ENCODE measurements at regions not wholly inside any gene's neighbourhood (a gene's known extent, or its start where the extent isn't known, plus 50 kb on each side); places are given as distances from the start of the nearest gene placed in this dataset.

DNA sequence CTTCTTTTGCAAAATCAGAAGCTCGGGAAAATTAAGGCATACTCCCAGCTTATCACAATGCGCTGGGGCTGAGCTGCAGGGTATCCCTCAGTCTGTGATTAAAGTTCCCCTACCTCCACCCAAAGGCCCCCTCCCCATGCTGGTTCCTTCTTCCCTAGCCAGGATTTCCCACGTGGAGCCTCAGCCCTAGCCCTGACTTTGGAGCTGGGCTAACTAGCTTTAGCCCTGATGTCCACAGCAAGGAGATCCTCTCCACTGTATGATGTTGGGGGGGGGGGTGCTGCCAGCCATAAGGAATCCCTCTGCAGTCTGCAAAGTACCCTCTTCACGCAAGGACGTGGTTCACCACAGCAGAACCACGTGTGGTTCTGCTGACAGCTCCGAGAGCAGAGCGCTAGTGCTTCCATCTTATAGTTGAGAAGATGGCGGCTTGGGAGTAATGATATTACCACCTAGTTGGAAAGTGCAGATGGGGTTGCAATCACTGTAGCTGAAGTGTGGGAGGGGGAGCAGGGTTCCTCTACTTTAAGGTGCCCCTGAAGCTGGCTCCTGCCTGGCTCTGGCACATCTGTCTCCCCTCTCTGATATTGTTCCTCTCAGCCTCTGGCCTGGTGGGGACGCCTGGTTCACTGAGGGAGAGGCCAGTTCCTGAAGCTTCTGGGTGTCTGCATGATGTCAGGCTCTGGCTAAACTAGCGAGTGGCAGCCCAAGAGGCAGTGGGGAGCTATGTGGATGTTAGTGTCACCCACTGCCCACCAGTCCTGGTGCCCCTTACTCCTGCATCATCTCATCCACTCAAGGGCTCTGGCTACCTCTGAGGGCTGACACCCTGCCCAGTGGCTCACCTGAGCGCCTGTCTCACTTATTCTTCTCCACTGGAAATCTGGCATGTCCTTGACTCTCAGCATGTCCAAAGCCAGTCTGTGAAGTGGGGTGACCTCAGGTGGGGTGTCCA is 270.7 kb downstream of the RPS24 start:
- Mint-ChIP-seq H3K4me1 (ENCODE audit: low read depth) (peaks cover 14% of the 10 kb centered on the region), H3K27ac (no peak overlapping the region), H3K36me3 (ENCODE audit: low read depth) (no peaks in the 10 kb centered on the region), H3K27me3 (ENCODE audit: low read depth) (no peaks in the 10 kb centered on the region), H3K9me3 (no peaks in the 10 kb centered on the region), H3K4me3 (no peak overlapping the region)
- no peak for DNase-seq
- intact Hi-C loops (cut with micrococcal nuclease) = no loop called here
- CTCF ChIA-PET = interaction anchor here (0.6 to 4.1 kb wide), 5 partner anchors 13 to 257 kb away, joined by 3 to 18 read pairs (median 5); no protein-coding TSS in a partner anchor

DNA sequence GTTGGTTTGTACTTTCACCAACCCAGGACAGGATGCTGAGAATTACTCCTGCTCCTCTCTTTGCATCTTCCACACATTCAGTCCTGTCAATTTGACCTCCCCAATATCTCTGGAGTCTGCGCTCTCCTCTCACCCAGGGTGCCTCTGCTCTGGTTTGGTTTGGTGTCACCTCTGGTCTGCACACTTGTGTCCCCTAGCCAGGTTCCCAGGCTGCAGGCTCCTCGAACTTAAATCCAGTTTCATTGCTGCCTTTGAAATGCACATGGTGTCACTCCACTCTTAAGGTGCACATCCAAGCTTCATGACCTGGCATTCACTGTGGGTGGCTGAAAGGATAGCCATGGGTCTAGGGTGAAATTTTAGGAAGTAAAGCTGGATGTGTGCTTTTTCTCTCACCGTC is 271.6 kb downstream of the RPS24 start:
- no peaks in the 10 kb centered on the region for H3K36me3 Mint-ChIP-seq (ENCODE audit: low read depth)
- peaks cover 10% of the 10 kb centered on the region for H3K4me1 Mint-ChIP-seq (ENCODE audit: low read depth)
- CTCF ChIA-PET = interaction anchor here (4.1 kb wide), 1 partner anchor 258 kb away, joined by 18 read pairs; no protein-coding TSS in a partner anchor
- no peak overlapping the region for H3K4me3 Mint-ChIP-seq
- H3K27me3 Mint-ChIP-seq (ENCODE audit: low read depth) = no peaks in the 10 kb centered on the region
- no peak overlapping the region for H3K27ac Mint-ChIP-seq
- DNase-seq = no peak
- intact Hi-C loops (cut with micrococcal nuclease) = no loop called here
- no peaks in the 10 kb centered on the region for H3K9me3 Mint-ChIP-seq

DNA sequence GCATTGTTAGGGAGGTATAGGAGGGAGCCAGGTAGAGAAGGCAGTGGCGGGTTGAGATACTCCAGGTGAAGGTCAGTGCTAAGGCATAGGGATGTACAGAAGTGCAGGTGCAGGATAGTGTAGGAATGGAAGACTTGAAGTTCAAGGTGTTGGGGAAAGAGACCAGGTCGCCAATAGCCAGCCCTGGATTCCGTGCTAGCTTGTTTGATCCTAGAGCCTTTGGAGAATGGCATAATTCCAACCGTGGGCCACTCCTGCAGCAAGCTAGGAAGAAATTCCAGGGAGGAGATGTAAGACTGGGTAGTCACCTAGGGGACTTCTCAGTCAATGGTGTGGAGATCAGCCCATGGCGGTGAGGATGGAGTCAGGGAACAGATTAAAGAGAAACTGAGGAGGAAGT is 272.7 kb downstream of the RPS24 start:
- Mint-ChIP-seq H3K27me3 (ENCODE audit: low read depth) (no peaks in the 10 kb centered on the region), H3K9me3 (no peaks in the 10 kb centered on the region), H3K27ac (no peak overlapping the region), H3K36me3 (ENCODE audit: low read depth) (no peaks in the 10 kb centered on the region), H3K4me3 (no peak overlapping the region), H3K4me1 (ENCODE audit: low read depth) (peaks cover 10% of the 10 kb centered on the region)
- no peak for DNase-seq
- CTCF ChIA-PET = no interaction called here
- intact Hi-C loops (cut with micrococcal nuclease) = no loop called here

DNA sequence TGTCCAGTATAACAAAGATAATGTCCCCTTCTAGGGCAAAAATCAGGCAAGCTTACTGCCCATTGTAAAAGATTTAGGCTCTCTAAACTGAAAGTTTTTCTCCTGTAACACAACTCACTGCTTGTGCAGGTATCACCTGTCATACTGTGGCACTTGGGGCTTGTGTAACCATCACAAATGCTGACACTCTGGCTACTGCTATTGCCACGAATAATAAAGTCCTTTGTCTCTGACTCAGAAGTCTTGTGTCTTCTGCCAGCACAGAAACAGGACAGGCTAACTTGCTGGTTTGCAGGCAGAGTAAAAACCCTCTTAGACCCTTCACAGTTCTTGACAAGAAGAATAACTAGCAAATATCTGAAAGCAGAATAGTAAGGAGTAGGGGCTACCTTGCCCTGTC is 273.9 kb downstream of the RPS24 start:
- Mint-ChIP-seq H3K27me3 (ENCODE audit: low read depth) (no peaks in the 10 kb centered on the region), H3K9me3 (no peaks in the 10 kb centered on the region), H3K4me3 (no peak overlapping the region), H3K36me3 (ENCODE audit: low read depth) (no peaks in the 10 kb centered on the region), H3K4me1 (ENCODE audit: low read depth) (peaks cover 4% of the 10 kb centered on the region), H3K27ac (no peak overlapping the region)
- CTCF ChIA-PET = no interaction called here
- DNase-seq = no peak
- intact Hi-C loops (cut with micrococcal nuclease) = no loop called here

DNA sequence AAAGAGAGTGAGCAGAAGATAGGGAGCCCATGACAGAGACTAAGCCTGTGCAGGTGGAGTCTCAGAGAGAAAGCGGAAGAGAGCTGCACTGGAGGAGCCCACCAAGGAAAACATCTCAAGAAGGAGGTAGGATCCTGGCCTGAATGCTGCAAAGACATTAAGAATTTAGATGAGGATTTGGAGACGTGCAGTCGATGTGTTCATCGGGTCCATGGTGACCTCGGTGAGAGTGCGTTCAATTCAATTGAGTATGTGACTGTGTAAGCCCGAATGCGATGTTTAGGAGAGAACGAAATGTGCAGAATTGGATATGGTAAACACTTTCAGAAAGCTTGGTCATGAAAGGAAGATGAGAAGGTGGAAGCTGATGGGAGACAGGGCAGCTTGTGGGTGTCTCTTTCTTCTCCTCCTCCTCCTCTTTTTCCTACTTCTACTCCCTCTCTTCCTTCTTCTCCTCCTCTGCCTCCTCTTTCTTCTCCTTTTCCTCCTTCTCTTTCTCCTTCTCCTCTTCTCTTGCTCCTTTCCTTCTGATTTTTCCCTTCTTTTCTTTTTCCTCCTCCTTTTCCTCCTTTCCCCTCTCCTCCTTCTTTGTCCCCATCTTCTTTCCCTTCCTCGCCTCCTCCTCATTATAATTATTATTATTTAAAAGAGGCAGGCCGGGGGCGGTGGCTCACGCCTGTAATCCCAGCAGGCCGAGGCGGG is 276.0 kb downstream of the RPS24 start:
- no peaks in the 10 kb centered on the region for H3K4me1 Mint-ChIP-seq (ENCODE audit: low read depth)

DNA sequence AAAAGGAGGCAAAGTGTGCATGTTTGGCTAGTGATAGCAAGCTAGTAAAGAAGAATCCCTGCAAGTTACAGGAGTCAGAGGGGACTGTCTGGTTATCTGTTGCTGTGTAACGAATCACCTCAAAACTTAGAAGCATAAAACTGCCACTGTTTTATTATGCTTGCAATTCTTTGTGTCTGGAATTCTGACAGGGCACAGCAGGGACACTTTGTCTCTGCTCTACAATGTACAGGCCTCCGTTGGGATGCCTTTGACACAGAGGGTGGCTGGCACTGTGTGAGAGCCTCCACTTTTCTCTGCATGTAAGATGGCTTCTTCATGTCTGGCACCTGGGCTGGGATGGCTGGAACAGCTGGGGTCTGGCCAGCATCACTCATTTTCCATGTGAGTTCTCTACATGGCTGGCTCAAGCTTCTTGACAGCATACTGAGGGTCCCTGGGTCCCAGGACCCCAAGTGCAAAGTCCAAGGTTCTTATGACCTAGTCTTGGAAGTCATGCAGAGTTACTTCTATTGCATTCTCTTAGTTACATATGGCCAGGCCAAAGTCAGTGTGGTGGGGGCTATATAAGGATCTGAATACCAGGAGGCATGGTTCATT is 276.9 kb downstream of the RPS24 start:
- Mint-ChIP-seq H3K27me3 (ENCODE audit: low read depth) (no peaks in the 10 kb centered on the region), H3K9me3 (no peaks in the 10 kb centered on the region), H3K36me3 (ENCODE audit: low read depth) (no peaks in the 10 kb centered on the region), H3K4me1 (ENCODE audit: low read depth) (no peaks in the 10 kb centered on the region), H3K4me3 (no peak overlapping the region), H3K27ac (no peak overlapping the region)
- CTCF ChIA-PET = no interaction called here
- intact Hi-C loops (cut with micrococcal nuclease) = no loop called here
- no peak for DNase-seq

More for the DNA sequence above, 276.0 kb downstream of the RPS24 start:
- no peak overlapping the region for H3K27ac Mint-ChIP-seq
- no peaks in the 10 kb centered on the region for H3K27me3 Mint-ChIP-seq (ENCODE audit: low read depth)
- no peak overlapping the region for H3K4me3 Mint-ChIP-seq
- H3K36me3 Mint-ChIP-seq (ENCODE audit: low read depth) = no peaks in the 10 kb centered on the region
- CTCF ChIA-PET = no interaction called here
- no peak for DNase-seq
- intact Hi-C loops (cut with micrococcal nuclease) = no loop called here
- H3K9me3 Mint-ChIP-seq = no peaks in the 10 kb centered on the region

DNA sequence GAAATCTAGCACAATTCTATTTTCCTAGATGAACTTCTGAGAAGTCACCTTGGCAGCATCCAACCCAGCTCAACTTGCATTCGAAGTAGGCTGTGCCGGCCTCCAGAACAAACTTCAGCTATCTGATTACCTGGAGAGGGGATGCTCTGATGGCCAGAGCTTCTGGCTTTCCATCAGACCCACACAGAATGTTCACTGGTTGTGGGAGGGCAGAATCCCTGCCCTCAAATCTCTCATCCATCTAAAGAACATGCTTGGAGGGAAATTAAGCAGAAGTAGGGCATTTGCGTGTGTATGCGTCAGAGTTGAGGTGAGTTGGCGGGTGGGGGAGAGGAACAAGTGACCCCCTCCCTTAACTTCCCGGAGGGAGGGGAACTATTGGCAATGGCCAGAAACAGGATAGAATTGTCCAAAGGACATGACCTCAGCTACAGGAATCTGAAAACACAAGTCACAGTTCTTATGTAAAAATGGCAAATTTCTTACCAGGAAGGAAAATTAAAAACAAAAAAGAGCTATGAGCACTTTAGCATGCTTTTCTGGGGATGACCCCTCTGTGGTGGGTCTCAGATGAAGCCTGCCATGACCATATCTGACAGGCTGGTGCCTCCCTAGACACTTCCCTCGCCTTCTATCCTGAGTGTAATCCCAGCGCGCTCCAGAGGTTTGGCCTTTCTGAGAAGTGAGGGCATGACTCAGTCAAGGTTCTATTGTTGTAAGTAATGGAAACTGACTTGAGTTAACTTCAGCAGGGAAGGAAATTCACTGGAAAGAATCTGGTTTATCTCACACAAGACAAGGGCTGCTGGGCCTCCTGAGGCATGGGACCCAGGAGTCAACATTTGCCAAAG is 278.8 kb downstream of the RPS24 start:
- no peaks in the 10 kb centered on the region for H3K9me3 Mint-ChIP-seq
- DNase-seq = no peak
- CTCF ChIA-PET = interaction anchor here (0.5 kb wide), 1 partner anchor 11 kb away, joined by 3 read pairs; no protein-coding TSS in a partner anchor
- no peaks in the 10 kb centered on the region for H3K27me3 Mint-ChIP-seq (ENCODE audit: low read depth)
- H3K4me1 Mint-ChIP-seq (ENCODE audit: low read depth) = no peaks in the 10 kb centered on the region
- no peaks in the 10 kb centered on the region for H3K36me3 Mint-ChIP-seq (ENCODE audit: low read depth)
- intact Hi-C loops (cut with micrococcal nuclease) = no loop called here
- H3K27ac Mint-ChIP-seq = no peak overlapping the region
- H3K4me3 Mint-ChIP-seq = no peak overlapping the region

DNA sequence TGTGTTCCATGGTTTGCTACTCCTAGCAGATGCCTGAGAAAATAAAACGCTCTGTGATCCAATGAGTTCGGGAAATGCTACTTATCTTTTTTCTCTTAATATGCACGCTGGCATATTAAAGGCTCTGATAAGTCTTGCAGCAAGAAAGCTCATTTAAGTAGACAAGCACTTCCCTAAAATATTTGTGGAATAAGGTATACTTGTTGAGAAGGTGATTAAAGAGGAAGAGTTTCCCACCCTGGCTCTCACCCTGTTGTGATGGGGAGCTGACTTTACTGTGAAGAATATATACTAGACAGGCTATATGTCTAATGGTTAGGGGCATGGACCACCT is 279.4 kb downstream of the RPS24 start:
- no peak overlapping the region for H3K4me3 Mint-ChIP-seq
- intact Hi-C loops (cut with micrococcal nuclease) = no loop called here
- H3K27ac Mint-ChIP-seq = no peak overlapping the region
- H3K9me3 Mint-ChIP-seq = no peaks in the 10 kb centered on the region
- no peak for DNase-seq
- CTCF ChIA-PET = interaction anchor here (0.5 kb wide), 1 partner anchor 11 kb away, joined by 3 read pairs; no protein-coding TSS in a partner anchor
- no peaks in the 10 kb centered on the region for H3K36me3 Mint-ChIP-seq (ENCODE audit: low read depth)
- H3K4me1 Mint-ChIP-seq (ENCODE audit: low read depth) = no peaks in the 10 kb centered on the region
- no peaks in the 10 kb centered on the region for H3K27me3 Mint-ChIP-seq (ENCODE audit: low read depth)

DNA sequence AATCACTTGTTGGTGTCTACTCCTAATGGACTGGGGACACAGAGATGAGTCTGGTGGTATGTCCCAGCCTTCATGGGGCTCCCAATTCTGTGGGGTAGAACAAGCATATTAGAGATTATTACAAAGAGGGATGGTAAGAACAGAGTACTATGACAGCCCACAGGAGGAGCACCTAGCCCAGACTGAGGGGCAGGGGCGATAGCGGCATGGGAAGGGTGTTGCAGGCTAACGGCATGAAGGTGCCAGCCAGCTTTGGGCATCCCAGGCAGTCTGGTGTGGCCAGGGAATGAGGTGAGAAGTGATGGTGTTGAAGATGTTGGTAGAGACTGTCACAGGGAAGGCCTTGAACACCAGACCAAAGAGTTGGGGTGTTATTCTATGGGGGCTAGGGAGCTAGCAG is 280.0 kb downstream of the RPS24 start:
- DNase-seq = no peak
- H3K9me3 Mint-ChIP-seq = no peaks in the 10 kb centered on the region
- CTCF ChIA-PET = interaction anchor here (0.8 to 0.9 kb wide), 2 partner anchors 11 to 16 kb away, joined by 3 read pairs; no protein-coding TSS in a partner anchor

DNA sequence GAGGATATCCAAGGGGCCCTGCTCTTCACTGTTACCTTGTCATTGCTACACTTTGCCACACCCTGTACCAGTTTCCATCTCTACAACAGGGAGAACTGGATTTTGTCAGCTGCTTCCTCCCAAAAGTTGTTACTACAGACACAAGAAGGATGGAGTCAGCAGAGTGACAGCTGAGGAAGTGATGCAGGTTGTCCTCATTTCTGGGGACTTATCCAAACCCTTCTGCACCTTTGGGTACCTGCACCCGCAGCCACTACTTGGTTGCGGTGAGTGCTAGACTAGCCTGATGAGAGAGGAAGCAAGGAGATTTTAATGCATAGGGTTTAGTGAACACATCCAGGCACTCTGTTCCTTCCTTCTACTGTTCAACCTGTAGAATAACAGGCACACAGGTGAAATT is 281.0 kb downstream of the RPS24 start:
- CTCF ChIA-PET = interaction anchor here (0.9 kb wide), 1 partner anchor 17 kb away, joined by 3 read pairs; no protein-coding TSS in a partner anchor
- intact Hi-C loops (cut with micrococcal nuclease) = no loop called here
- Mint-ChIP-seq H3K27me3 (ENCODE audit: low read depth) (no peaks in the 10 kb centered on the region), H3K4me3 (no peak overlapping the region), H3K9me3 (no peaks in the 10 kb centered on the region), H3K4me1 (ENCODE audit: low read depth) (no peaks in the 10 kb centered on the region), H3K27ac (no peak overlapping the region), H3K36me3 (ENCODE audit: low read depth) (no peaks in the 10 kb centered on the region)
- DNase-seq = no peak

More for the DNA sequence above, 280.0 kb downstream of the RPS24 start:
- intact Hi-C loops (cut with micrococcal nuclease) = no loop called here
- Mint-ChIP-seq H3K4me3 (no peak overlapping the region), H3K27ac (no peak overlapping the region), H3K36me3 (ENCODE audit: low read depth) (no peaks in the 10 kb centered on the region), H3K27me3 (ENCODE audit: low read depth) (no peaks in the 10 kb centered on the region), H3K4me1 (ENCODE audit: low read depth) (no peaks in the 10 kb centered on the region)

DNA sequence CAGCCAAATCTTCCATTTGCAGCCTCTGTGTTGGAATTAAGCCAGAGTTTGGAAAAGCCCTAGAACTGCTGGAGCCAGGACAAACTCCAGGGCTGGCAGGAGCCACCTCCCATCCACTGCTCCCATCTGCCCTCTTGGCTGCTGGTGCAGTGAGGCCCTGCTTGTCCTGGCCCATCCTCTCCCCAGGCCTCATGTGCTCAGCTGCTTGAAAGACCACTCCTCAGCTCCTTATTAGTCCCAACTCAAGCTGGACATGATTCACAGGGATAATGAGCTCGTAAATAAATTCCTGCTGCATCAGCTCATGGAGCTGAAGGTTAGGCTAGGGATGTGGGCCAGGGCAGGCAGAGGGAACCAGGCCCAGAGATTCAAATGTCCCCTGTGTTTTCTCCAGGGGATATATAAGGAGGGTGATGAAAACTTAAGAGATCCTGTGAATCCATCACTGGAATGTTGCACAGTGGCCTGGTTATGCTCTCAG is 282.8 kb downstream of the RPS24 start:
- no peak overlapping the region for H3K4me3 Mint-ChIP-seq
- DNase-seq = no peak
- no peaks in the 10 kb centered on the region for H3K27me3 Mint-ChIP-seq (ENCODE audit: low read depth)
- H3K9me3 Mint-ChIP-seq = no peaks in the 10 kb centered on the region
- H3K27ac Mint-ChIP-seq = no peak overlapping the region
- CTCF ChIA-PET = interaction anchor here (0.9 kb wide), 1 partner anchor 13 kb away, joined by 5 read pairs; no protein-coding TSS in a partner anchor
- intact Hi-C loops (cut with micrococcal nuclease) = no loop called here
- H3K4me1 Mint-ChIP-seq (ENCODE audit: low read depth) = peaks cover 13% of the 10 kb centered on the region
- no peaks in the 10 kb centered on the region for H3K36me3 Mint-ChIP-seq (ENCODE audit: low read depth)

Measured in activated naive CD4-positive, alpha-beta T cell treated with anti-CD3 and anti-CD28 coated beads for 36 hours (primary cell).